ENCODE measurements at regions not wholly inside any gene's neighbourhood (a gene's known extent, or its start where the extent isn't known, plus 50 kb on each side); places are given as distances from the start of the nearest gene placed in this dataset.

DNA sequence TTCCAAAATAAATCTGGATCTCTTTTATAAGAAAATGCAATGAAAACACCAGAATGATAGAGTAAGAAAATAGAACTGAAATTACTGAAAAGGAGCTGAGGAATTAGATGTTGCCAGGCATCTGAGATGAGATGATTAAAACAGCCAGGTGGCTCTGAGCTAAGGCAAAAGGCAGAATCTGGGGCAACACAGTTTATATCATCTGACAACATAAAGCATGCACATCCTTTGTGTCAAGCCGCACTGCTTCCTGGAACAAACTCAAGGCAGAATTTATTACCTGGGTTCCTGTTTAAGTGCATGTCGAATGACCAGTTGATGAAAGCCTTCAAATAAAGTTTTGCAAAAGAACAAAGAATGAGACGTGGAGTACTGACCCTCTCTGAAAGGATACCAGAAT, 247.0 kb downstream of the SNX10 start:
- TF ChIP-seq, protein P1, sequence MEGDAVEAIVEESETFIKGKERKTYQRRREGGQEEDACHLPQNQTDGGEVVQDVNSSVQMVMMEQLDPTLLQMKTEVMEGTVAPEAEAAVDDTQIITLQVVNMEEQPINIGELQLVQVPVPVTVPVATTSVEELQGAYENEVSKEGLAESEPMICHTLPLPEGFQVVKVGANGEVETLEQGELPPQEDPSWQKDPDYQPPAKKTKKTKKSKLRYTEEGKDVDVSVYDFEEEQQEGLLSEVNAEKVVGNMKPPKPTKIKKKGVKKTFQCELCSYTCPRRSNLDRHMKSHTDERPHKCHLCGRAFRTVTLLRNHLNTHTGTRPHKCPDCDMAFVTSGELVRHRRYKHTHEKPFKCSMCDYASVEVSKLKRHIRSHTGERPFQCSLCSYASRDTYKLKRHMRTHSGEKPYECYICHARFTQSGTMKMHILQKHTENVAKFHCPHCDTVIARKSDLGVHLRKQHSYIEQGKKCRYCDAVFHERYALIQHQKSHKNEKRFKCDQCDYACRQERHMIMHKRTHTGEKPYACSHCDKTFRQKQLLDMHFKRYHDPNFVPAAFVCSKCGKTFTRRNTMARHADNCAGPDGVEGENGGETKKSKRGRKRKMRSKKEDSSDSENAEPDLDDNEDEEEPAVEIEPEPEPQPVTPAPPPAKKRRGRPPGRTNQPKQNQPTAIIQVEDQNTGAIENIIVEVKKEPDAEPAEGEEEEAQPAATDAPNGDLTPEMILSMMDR (IDR thresholded peaks at IDR 0.05), result no peak
- TF ChIP-seq POLR2A (IDR thresholded peaks at IDR 0.05), result no peak
